HG03103 (cell line): ENCODE measurements at regions not wholly inside any gene's neighbourhood (a gene's known extent, or its start where the extent isn't known, plus 50 kb on each side); places are given as distances from the start of the nearest gene placed in this dataset.
"Not testable (repeated sequence)": the region's sequence is repeated elsewhere in the genome, so short reads cannot be mapped to it uniquely, and the experiment has no call there.

Source experiments
- ATAC-seq: cut with Tn5 transposase; IDR thresholded peaks from one replicate; pipeline ENCODE4 v1.9.1; 2021; ENCODE audit warnings: low read depth; ENCODE audit not compliant: unreplicated experiment

GRCh38 chr6:140012150-140012549 lies 637.7 kb upstream of the CITED2 start:
- ATAC-seq = no peak

- ATAC-seq = no peak
Observed at GRCh38 chr6:140011537-140011936, 637.1 kb upstream of the CITED2 start.

GRCh38 chr6:140009286-140009685 lies 634.8 kb upstream of the CITED2 start:
- no peak for ATAC-seq

DNA sequence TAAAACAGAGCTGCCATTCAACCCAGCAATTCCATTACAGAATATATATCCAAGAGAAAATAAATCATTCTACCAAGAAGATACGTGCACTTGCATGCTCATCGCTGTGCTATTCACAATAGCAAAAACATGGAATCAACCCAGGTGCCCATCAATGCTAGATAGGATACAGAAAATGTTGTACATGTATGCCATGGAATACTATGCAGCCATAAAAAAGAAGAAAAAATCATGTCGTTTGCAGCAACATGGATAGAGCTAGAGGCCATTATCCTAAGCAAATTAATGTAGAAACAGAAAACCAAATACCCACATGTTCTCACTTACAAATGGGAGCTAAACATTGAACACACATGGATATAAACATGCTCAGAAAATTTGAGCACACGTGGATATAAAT lies 633.1 kb upstream of the CITED2 start:
- no peak for ATAC-seq

GRCh38 chr6:140003217-140003616 lies 628.8 kb upstream of the CITED2 start:
- ATAC-seq = no peak

- ATAC-seq = no peak
Observed at GRCh38 chr6:140002396-140003022, 628.1 kb upstream of the CITED2 start.

- ATAC-seq = no peak
Observed at GRCh38 chr6:140001821-140002341, 627.4 kb upstream of the CITED2 start.

GRCh38 chr6:140001005-140001404 lies 626.6 kb upstream of the CITED2 start:
- no peak for ATAC-seq

- not testable (repeated sequence) for ATAC-seq
Observed at GRCh38 chr6:139999661-140000060, 625.2 kb upstream of the CITED2 start.

DNA sequence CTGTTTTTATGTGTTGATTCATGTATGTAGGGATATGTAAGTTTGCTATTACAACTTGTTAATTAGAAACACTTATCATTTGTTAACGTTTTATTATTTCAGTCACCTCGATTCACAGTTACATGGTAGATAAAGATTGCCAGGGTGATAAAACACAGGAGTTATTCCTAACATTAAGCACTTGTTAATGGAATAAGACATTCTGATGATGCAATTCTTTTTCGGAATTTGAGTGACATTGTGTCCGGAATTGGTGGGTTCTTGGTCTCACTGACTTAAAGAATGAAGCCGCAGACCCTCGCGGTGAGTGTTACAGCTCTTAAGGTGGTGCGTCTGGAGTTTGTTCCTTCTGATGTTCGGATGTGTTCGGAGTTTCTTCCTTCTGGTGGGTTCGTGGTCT lies 624.0 kb upstream of the CITED2 start:
- not testable (repeated sequence) for ATAC-seq

GRCh38 chr6:139996253-139996834 lies 621.9 kb upstream of the CITED2 start:
- ATAC-seq = peak; percentile 65

DNA sequence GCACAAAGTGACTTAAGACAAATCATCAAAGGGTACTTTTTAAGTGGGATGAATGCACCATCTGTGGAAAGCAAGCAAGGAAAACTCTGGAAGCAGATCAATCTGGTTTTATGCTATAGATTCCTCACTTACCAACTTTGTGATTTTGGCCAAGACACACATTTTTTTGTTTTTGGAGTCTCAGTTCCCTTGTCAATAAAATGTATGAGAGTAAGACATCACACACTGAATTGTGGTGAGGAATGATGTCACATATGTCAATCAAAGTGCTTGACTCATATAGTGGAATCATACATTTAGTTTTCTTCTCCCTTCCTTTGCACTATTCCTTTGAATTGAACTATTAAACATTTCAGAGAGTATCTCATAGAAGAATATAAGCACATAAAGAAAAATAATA lies 620.5 kb upstream of the CITED2 start:
- no peak for ATAC-seq

DNA sequence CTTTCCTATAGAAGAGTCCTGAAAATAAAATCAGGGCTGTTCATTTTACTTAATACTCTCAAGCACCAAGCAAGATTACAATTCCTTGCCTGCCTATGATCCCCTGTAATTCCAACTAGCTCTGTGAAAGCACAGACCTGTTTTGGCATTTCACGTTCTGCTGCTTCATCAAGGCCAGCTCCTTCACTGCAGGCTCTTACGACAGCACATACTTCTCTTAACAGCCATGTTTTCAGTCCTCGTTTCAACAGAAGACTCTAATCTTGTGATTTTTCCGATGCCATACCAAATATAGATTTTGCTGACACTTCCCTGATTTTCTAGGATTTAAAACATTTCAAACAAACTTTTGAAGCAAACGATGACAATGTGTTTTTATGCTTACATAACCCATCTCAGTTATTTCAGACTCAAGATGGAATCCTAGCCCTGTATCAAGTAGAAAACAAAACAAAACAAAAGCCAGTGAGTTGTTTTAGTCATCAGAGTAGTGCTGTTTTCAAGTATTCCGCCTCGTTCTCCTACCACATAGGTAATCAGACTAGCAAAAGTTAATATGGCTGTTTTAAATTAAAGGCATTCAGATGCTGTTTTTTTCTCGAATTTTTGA lies 616.5 kb upstream of the CITED2 start:
- ATAC-seq = no peak

DNA sequence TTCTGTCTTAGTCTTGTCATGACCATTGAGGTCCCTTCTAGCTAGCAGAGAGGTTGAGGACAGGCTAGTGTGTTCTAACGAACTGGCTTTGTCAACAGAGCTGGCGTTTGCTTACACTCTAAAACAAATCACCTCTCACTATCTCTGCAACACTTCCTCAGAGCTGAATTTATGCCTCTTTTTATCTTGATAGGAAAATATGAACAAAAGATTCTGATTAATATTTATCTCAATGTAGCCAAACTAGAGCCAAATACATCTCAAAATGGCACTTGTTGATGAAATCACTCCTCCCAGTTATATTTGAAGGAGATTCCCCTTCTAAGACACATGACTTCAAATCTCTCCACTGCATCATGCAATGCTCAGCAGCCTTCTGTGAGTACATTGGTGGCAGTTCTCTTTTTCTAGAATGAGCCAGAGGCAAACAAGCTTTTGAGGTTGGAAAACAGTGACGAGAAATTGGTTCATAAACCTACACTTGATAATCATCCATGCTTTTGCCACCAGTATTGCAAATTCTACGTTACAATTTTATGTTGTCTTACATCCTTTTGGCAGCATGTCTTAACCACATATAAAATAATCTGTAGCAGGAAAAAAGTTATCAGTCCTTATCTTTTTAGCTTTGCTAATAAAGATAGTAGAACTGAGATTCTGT lies 615.7 kb upstream of the CITED2 start:
- no peak for ATAC-seq

DNA sequence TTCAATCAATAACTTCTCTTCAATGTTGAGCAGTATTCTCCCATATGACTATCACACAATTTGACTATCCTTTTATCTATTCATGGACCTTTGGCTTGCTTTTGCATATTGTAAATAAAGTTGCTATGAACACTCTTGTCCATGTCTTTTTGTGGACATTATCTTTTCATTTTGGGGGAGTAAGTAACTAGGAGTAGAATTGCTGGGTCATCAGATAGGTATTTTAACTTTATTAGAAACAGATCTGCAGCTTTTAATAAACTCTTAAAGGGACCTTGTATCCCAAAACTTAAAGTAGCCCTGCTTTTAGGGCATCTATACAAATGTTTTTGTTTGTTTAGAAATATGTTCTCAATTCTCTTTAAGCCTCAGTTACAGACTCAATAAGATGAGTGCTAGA lies 614.2 kb upstream of the CITED2 start:
- no peak for ATAC-seq

- no peak for ATAC-seq
Observed at GRCh38 chr6:139987091-139987490, 612.6 kb upstream of the CITED2 start.

DNA sequence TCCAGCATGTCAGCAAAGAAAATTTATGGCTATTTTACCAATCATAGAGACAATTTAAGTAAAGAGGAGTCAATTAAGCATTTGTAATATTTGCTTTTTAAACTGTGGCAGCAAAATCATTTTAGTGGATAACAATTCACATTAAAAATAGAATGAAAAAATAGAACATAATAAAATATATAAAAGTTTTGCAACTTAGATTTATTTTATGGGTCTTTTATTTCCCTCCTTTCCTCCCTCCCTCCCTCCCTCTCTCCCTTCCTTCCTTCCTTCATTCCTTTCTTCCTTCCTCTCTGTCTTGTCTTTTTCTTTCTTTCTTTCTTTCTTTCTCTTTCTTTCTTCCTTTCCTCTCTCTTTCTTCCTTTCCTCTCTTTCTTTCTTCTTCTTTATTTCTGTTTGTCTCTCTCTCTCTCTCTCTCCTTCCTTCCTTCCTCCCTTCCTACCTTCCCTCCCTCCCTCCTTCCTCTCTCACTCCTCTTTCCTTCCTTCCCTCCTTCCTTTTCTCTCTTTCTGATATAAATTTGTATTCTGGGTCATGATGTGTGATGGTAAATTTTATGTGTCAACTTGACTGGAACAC lies 610.9 kb upstream of the CITED2 start:
- no peak for ATAC-seq

- ATAC-seq = no peak
Observed at GRCh38 chr6:139984317-139984716, 609.9 kb upstream of the CITED2 start.

DNA sequence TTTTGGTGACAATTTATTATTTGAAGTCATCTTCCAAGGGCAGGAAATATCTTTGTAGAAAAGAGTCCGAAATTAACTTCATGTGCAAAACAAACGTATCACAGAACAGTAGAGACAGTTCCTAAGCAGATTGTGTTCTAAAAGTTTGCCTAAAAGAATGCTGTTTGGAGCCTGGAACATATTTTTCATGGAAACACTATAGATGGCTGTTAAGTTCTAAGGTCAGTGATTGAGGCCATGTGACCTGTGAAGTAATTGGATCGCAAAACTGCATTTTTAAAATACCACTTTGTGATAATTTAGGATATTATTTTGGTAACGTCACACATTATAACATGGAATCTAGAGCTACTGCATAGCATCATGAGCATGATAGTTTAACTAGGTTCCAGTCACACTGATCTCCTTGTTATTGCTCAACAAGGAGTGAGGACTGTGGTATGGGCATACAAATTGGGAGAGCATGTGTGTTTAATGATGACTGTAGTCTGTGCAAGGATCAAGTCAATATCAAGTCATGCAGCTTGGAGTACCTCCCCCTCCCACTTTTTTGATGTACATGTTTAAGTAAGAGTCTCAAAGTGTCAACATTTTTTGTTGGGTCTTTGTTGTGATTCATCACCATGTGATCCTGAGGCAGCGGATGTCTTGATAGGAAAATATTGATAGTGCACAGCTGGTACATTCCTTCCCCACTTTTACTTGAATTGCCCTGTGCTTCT lies 609.3 kb upstream of the CITED2 start:
- no peak for ATAC-seq

GRCh38 chr6:139982652-139983295 lies 608.3 kb upstream of the CITED2 start:
- ATAC-seq = no peak
